ENCODE measurements at regions not wholly inside any gene's neighbourhood (a gene's known extent, or its start where the extent isn't known, plus 50 kb on each side); places are given as distances from the start of the nearest gene placed in this dataset.

DNA sequence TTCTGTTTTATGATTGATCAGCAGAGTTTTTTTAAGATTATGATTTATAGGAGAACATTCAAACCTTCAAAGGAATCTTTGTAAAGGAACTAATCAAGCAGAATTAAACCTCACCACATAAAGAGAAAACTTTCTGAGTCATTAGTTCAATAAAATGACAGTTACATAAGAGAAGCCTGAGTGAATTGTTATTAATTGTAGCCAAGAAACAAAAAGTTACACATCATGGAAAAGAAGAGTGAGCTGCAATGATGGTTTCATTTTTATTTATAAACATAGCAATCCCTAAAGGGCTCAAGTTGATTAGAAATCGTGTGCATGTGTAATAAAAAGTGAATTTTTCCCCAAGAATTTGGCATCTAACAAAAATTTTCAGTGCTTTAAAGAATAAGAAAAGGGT, 731.4 kb downstream of the LTN1 start:
- TF ChIP-seq, protein P1, sequence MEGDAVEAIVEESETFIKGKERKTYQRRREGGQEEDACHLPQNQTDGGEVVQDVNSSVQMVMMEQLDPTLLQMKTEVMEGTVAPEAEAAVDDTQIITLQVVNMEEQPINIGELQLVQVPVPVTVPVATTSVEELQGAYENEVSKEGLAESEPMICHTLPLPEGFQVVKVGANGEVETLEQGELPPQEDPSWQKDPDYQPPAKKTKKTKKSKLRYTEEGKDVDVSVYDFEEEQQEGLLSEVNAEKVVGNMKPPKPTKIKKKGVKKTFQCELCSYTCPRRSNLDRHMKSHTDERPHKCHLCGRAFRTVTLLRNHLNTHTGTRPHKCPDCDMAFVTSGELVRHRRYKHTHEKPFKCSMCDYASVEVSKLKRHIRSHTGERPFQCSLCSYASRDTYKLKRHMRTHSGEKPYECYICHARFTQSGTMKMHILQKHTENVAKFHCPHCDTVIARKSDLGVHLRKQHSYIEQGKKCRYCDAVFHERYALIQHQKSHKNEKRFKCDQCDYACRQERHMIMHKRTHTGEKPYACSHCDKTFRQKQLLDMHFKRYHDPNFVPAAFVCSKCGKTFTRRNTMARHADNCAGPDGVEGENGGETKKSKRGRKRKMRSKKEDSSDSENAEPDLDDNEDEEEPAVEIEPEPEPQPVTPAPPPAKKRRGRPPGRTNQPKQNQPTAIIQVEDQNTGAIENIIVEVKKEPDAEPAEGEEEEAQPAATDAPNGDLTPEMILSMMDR (conservative IDR thresholded peaks at IDR 0.05 in 1 of 2, IDR thresholded peaks at IDR 0.05 in 1 of 2; ENCODE audit: extremely low read depth in 1 of 2, insufficient read depth in 1 of 2, low read depth in 1 of 2, low read length in 2 of 2): no peak
- no peak for TF ChIP-seq EZH2 (IDR thresholded peaks at IDR 0.05; ENCODE audit: borderline replicate concordance, low read length)
